Type B pancreatic cell (in vitro differentiated cells): ENCODE measurements at regions not wholly inside any gene's neighbourhood (a gene's known extent, or its start where the extent isn't known, plus 50 kb on each side); places are given as distances from the start of the nearest gene placed in this dataset.

Experiments used
- DNase-seq: peaks from one replicate; pipeline ENCODE4 v3.0.0; 2021; ENCODE audit warnings: mixed read lengths; ENCODE audit not compliant: unreplicated experiment; ENCODE audit errors: extremely low spot score
- H3K27ac Mint-ChIP-seq: 2 replicates; pipeline ENCODE4 v1.8.0; 2021; ENCODE audit warnings: mild to moderate bottlenecking, mixed read lengths
- H3K27me3 Mint-ChIP-seq: 2 replicates; pipeline ENCODE4 v1.8.0; 2021; ENCODE audit warnings: mixed read lengths
- H3K36me3 Mint-ChIP-seq: 2 replicates; pipeline ENCODE4 v1.8.0; 2021; ENCODE audit warnings: mixed read lengths
- H3K4me1 Mint-ChIP-seq: one replicate; pipeline ENCODE4 v1.8.0; 2021; ENCODE audit warnings: mixed read lengths; ENCODE audit not compliant: unreplicated experiment
- H3K4me3 Mint-ChIP-seq: 2 replicates; pipeline ENCODE4 v1.8.0; 2021; ENCODE audit warnings: mild to moderate bottlenecking, mixed read lengths
- H3K9me3 Mint-ChIP-seq: 2 replicates; pipeline ENCODE4 v1.8.0; 2021; ENCODE audit warnings: mixed read lengths
- CTCF ChIP-seq: fragments of 200-600 bp; sonication (generic); conservative IDR thresholded peaks from 2 replicates; pipeline ENCODE4 v1.5.0; 2021; ENCODE audit warnings: antibody characterized with exemption, mild to moderate bottlenecking

- no peaks in the 10 kb centered on the region for H3K9me3 Mint-ChIP-seq
- no peaks in the 10 kb centered on the region for H3K36me3 Mint-ChIP-seq
- H3K4me1 Mint-ChIP-seq: no peaks in the 10 kb centered on the region
- H3K27ac Mint-ChIP-seq: no peak overlapping the region
- no peak for DNase-seq
- no peak overlapping the region for H3K4me3 Mint-ChIP-seq
- no peak for TF ChIP-seq CTCF
- H3K27me3 Mint-ChIP-seq: peaks cover 16% of the 10 kb centered on the region
Observed at GRCh38 chr20:60543598-60543997, 585.4 kb downstream of the CDH26 start.

- TF ChIP-seq CTCF: no peak
- Mint-ChIP-seq H3K4me1 (no peaks in the 10 kb centered on the region), H3K36me3 (no peaks in the 10 kb centered on the region), H3K9me3 (no peaks in the 10 kb centered on the region), H3K27me3 (peaks cover 25% of the 10 kb centered on the region), H3K4me3 (no peak overlapping the region), H3K27ac (no peak overlapping the region)
- no peak for DNase-seq
Observed at GRCh38 chr20:60553095-60553494, 594.9 kb downstream of the CDH26 start.

GRCh38 chr20:60558486-60558885 lies 600.3 kb downstream of the CDH26 start:
- Mint-ChIP-seq H3K4me3 (no peak overlapping the region), H3K4me1 (no peaks in the 10 kb centered on the region), H3K36me3 (no peaks in the 10 kb centered on the region), H3K27me3 (peaks cover 60% of the 10 kb centered on the region), H3K9me3 (no peaks in the 10 kb centered on the region), H3K27ac (no peak overlapping the region)
- no peak for DNase-seq
- TF ChIP-seq CTCF: no peak

GRCh38 chr20:60559462-60559861 lies 601.2 kb downstream of the CDH26 start:
- H3K4me3 Mint-ChIP-seq: no peak overlapping the region
- no peaks in the 10 kb centered on the region for H3K36me3 Mint-ChIP-seq
- TF ChIP-seq CTCF: no peak
- peaks cover 56% of the 10 kb centered on the region for H3K27me3 Mint-ChIP-seq
- no peak for DNase-seq
- no peaks in the 10 kb centered on the region for H3K4me1 Mint-ChIP-seq
- no peaks in the 10 kb centered on the region for H3K9me3 Mint-ChIP-seq
- no peak overlapping the region for H3K27ac Mint-ChIP-seq

GRCh38 chr20:60561052-60561451 lies 602.8 kb downstream of the CDH26 start:
- Mint-ChIP-seq H3K4me1 (no peaks in the 10 kb centered on the region), H3K36me3 (no peaks in the 10 kb centered on the region), H3K27ac (no peak overlapping the region), H3K9me3 (no peaks in the 10 kb centered on the region), H3K4me3 (no peak overlapping the region), H3K27me3 (peaks cover 59% of the 10 kb centered on the region)
- DNase-seq: no peak
- TF ChIP-seq CTCF: no peak

GRCh38 chr20:60565083-60565482 lies 606.9 kb downstream of the CDH26 start:
- Mint-ChIP-seq H3K27me3 (peaks cover 36% of the 10 kb centered on the region), H3K9me3 (no peaks in the 10 kb centered on the region), H3K4me3 (no peak overlapping the region), H3K27ac (no peak overlapping the region), H3K4me1 (no peaks in the 10 kb centered on the region), H3K36me3 (no peaks in the 10 kb centered on the region)
- no peak for DNase-seq
- no peak for TF ChIP-seq CTCF
